GM19452 (cell line): ENCODE measurements at regions not wholly inside any gene's neighbourhood (a gene's known extent, or its start where the extent isn't known, plus 50 kb on each side); places are given as distances from the start of the nearest gene placed in this dataset.
"Not testable (repeated sequence)": the region's sequence is repeated elsewhere in the genome, so short reads cannot be mapped to it uniquely, and the experiment has no call there.

Source experiments
- ATAC-seq: cut with Tn5 transposase; IDR thresholded peaks from one replicate; pipeline ENCODE4 v1.9.1; 2021; ENCODE audit not compliant: unreplicated experiment

DNA sequence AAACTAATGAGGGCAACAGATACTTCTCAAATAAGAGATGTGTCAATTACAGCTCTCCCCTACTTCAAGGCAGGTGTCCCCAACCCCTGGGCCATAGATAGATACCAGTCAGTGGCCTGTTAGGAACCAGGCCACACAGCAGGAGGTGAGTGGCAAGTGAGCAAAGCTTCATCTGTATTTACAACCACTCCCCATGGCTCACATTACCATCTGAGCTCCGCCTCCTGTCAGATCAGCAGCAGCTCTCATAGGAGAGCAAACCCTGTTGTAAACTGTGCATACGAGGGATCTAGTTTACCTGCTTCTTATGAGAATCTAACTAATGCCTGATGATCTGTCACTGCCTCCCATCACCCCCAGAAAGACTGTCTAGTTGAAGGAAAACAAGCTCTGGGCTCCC lies 422.1 kb downstream of the GJA1 start:
- ATAC-seq: no peak

DNA sequence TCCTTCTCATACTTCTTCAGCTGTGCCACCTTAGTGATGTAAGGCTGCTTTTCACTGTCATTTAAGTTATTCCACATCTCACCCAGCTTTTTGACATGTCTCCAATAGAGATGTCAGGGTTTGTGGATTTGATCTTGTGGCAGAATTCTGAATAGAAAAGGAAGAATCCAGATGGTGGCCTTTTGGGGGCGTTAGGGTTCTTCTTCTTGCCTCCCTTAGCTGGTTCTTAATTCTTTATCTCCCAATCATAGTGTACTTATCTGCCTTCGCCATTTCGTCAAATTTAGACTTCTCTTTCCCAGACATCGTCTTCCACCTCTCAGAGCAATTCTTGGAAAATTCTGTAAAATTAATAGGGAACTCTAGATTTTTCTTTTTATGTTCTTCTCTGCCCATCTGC lies 422.9 kb downstream of the GJA1 start:
- no peak for ATAC-seq

GRCh38 chr6:121858986-121859385 lies 423.5 kb downstream of the GJA1 start:
- no peak for ATAC-seq

GRCh38 chr6:121865811-121866210 lies 430.4 kb downstream of the GJA1 start:
- ATAC-seq: no peak

DNA sequence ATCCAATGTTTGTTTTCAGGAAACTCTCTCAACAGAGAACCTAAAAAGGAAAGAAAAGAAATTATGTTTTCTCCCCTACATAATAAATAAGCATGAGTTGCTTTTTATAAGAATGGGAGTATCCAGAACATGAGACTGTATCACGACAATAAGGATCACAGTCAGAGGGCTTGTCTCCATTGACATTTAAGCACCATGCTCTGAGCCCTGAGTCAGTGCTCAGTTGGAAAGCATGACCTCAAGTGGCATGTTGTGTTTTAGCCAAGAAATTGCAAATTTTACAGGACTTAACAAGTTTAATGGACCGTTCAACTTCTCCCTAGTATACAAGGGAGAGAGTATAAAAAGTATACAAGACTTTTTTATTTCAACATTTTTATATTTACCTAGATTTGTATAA lies 431.6 kb downstream of the GJA1 start:
- ATAC-seq: no peak

GRCh38 chr6:121868206-121868605 lies 432.8 kb downstream of the GJA1 start:
- no peak for ATAC-seq

GRCh38 chr6:121873595-121873994 lies 438.1 kb downstream of the GJA1 start:
- ATAC-seq: no peak

- no peak for ATAC-seq
Observed at GRCh38 chr6:121876721-121877120, 441.3 kb downstream of the GJA1 start.

GRCh38 chr6:121879149-121879548 lies 443.7 kb downstream of the GJA1 start:
- no peak for ATAC-seq

- ATAC-seq: no peak
Observed at GRCh38 chr6:121880831-121881230, 445.4 kb downstream of the GJA1 start.

DNA sequence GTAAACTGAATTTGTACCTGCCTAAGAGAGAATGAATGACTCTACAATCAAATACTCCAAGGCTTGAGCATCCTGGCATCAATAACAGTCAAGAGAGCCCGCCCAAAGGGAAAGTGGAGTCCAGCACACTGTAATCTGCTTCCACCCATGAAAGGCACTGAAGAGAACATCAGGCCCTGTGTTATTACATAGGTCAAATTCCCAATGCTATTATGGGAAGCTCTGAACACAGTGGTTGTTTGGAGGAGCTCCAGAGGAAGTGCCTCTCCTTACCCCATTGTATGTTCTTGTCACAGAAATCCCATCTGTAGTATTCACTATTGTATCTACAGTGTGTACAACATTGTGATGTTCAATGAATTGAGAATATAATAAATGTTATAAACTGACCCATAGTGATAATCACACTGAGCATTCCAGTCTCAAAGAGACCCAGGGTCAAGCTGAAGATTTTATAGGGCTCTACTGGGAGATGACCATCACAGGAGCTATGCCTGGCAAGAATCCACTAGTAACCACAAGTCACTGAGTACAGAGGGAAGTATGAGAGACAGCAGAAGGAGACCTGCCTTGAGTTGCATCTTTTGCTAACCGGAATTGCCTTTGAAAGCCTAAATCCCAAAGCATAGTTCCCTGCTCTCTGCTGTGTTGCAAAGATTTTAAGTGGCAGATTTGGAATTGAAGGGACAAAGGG lies 446.7 kb downstream of the GJA1 start:
- no peak for ATAC-seq

- ATAC-seq: no peak
Observed at GRCh38 chr6:121884091-121884490, 448.6 kb downstream of the GJA1 start.

DNA sequence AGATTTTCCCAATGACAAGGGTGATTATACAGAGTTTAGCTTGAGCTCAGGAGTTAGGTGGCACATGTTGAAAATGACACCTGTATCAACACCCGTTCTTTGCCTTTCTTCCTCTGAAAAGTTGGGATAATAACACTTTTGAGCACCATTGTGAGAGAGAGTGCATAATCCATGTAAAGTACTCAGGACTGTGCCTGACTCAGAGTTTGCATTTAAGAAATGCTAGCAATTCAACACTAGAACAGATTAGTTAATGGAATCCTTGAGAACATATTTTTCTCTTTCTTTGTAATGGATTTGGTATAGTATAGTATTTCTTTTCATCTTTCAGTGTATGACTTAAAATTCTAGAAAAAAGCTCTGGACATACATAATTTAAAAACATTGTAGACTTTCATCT lies 449.2 kb downstream of the GJA1 start:
- ATAC-seq: no peak

DNA sequence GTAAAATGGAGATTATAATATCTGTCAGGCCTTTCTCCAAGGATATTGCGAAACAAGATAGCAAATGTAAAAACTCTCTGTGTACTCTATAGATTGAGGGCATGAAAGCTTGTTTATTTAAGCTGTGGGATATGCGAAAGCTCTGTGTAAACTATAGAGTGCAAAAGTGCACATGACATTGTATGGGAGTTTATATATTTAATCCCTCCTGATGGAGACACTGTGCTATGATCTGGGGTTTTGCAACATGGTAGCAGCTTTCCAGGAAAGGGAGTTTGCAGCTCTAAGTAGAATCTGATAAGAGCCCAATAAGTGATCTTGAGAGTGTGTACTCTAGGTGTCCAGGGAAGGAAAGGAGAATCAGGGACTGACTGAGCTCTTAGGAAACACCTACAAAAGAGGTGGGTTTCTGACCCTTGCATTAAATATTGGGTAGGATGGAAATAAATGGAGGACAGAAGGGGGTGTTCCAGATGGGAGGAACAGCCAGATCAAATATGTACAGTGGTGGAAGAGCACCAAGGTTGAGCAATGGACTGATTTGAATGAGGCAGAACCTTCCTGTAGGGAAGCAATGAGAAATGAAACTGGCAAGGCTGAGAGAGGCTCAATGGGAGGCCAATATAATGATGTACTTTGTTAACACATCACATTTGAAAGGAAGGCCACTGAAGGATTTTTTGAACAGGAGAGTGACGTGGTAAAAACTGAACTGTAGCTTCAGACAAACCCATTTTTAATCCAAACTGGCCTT lies 450.1 kb downstream of the GJA1 start:
- ATAC-seq: no peak

DNA sequence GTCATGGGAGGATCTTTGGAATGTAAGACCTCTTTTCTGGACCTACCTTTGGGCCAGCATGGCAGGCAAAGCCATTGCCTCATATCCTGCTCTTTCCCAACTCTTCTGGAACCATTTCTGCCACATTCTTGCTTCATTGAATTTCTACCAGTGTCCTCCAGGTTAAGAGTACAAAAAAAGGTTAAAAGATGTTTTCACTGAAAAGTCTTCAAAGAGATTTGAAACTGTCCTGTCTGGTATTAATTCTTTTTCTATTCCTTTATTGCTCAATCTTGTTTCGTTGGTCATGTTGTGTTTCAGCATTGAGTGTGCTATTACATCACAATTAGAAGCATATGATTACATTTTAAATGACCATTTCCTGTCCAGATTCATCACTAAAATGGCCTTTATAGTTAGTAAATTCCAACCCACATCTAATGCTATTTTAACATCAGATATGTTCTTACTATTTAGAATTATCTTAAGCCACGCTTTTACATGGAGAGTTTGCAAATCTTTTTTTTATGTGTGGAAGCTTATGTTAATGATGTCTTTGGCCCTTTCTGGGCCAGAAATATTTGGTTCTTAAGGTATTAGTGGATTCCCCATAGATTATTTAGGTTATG lies 450.9 kb downstream of the GJA1 start:
- ATAC-seq: no peak

DNA sequence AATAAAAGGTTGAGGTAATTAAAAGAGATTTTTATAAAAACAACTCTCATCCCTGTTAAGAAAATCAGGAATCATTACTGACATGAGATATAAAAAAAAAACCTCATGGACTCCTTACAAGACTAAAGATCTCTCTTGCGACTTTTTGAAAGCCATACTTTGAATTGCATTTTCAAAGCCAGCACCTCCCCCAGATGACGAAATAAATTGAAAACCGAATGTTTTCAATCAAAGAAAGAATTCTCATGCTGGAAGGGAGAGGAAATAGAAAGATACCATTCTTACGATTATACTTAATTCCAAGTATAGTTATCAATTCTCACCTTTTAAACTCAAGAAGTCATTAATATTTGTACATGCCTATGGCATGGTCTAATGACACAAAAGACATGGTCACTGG lies 452.3 kb downstream of the GJA1 start:
- no peak for ATAC-seq

GRCh38 chr6:121890307-121890910 lies 455.0 kb downstream of the GJA1 start:
- ATAC-seq: no peak

DNA sequence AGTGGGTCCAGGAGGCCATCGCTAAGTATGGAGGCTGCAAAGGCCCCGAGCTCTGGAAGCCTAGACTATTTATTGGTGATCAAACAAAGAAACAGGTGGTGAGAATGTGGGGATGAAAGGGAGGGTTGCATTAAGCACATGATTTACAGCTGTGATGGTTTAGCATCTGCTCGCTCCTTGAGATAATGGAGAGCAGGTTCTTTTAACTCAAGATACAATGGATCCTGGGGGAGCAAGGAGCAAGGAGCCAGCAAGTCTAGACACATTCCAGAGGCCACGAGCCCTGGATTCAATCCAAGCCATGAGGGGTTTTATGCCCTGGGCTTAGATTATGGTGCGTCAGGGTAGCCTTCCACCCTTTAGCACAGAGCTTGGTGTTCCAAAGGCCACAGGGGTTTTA lies 460.3 kb downstream of the GJA1 start:
- not testable (repeated sequence) for ATAC-seq

GRCh38 chr6:121896363-121896762 lies 460.9 kb downstream of the GJA1 start:
- ATAC-seq: no peak

- no peak for ATAC-seq
Observed at GRCh38 chr6:121896771-121897170, 461.3 kb downstream of the GJA1 start.

GRCh38 chr6:121897337-121897760 lies 461.9 kb downstream of the GJA1 start:
- no peak for ATAC-seq

GRCh38 chr6:121901432-121901831 lies 466.0 kb downstream of the GJA1 start:
- ATAC-seq: no peak
